Transverse colon (tissue), 4 donors: ENCODE measurements at regions not wholly inside any gene's neighbourhood (a gene's known extent, or its start where the extent isn't known, plus 50 kb on each side); places are given as distances from the start of the nearest gene placed in this dataset.

Experiments used
- DNase-seq: peaks from one replicate; pipeline ENCODE4 v3.0.0-alpha.2; 2019
- H3K27ac ChIP-seq, 4 donors: fragments of 200-600 bp; sonication (generic); 2 replicates each; pipeline ENCODE4 v1.5.1; 2016 to 2018; ENCODE audit warnings: inconsistent platforms in 4 of 4
- H3K27me3 ChIP-seq: fragments of 200-600 bp; sonication (generic); 2 replicates; pipeline ENCODE4 v1.5.1; 2017; ENCODE audit warnings: inconsistent platforms
- H3K36me3 ChIP-seq, 4 donors: fragments of 200-600 bp; sonication (generic); 2 replicates each; pipeline ENCODE4 v1.5.1; 2017 to 2019; ENCODE audit warnings: inconsistent platforms in 4 of 4
- H3K4me1 ChIP-seq, 4 donors: fragments of 200-600 bp; sonication (generic); 2 replicates each; pipeline ENCODE4 v1.5.1; 2017 to 2020; ENCODE audit warnings: inconsistent platforms in 4 of 4
- H3K4me3 ChIP-seq, 4 donors: fragments of 200-600 bp; sonication (generic); 1 replicate in 1 of 4; 2 replicates in 3 of 4; pipeline versions ENCODE4 v1.5.1 to v1.6.1; 2017 to 2019; ENCODE audit warnings: inconsistent platforms in 4 of 4
- H3K9me3 ChIP-seq, 2 donors: fragments of 200-600 bp; sonication (generic); 2 replicates each; pipeline ENCODE4 v1.5.1; 2017 to 2019; ENCODE audit warnings: inconsistent platforms in 2 of 2
- EP300 ChIP-seq: sonication (generic); formaldehyde crosslinking; IDR thresholded peaks from one replicate; pipeline ENCODE4 v1.6.1; 2017; ENCODE audit warnings: antibody characterized with exemption, low read depth
- POLR2A ChIP-seq: fragments of 450-650 bp; IDR thresholded peaks from one replicate; pipeline ENCODE4 v1.6.1; 2016; ENCODE audit warnings: antibody characterized with exemption, mild to moderate bottlenecking, moderate library complexity
- POLR2AphosphoS5 ChIP-seq, 3 donors: sonication (generic); formaldehyde crosslinking; IDR thresholded peaks; one replicate each; pipeline ENCODE4 v1.6.1; 2016; ENCODE audit warnings: antibody characterized with exemption in 3 of 3
- WGBS, 2 donors: methylation state at CpG; one replicate each; pipeline ENCODE4 v1.1.5; 2018; ENCODE audit warnings: low coverage in 1 of 2; 5-methylcytosine and 5-hydroxymethylcytosine counted together
- in situ Hi-C, 4 donors: fragments of 200-750 bp; cut with MboI; loops; one replicate each; pipeline versions ENCODE4 v1.15.0 to v1.15.1; 2017; ENCODE audit warnings: low sequenced_read_pairs in 3 of 4, low pct_ligation_motif_present in 1 of 4, low pct_unique_long_range_greater_than_20kb in 1 of 4
- intact Hi-C: fragments of 100-400 bp; cut with DNase I; formaldehyde crosslinking; loops from one replicate; pipeline ENCODE4 v1.15.1; 2023; ENCODE audit warnings: low total_unique reads
- TF ChIP-seq, protein P1 (sequence below), 5 experiments: fragments of 200-600 bp in 3 of 5; fragments of 450-650 bp in 2 of 5; sonication (generic) in 3 of 5; IDR thresholded peaks; 1 replicate in 2 of 5; 2 replicates in 3 of 5; pipeline ENCODE4 v1.5.1; 2016 to 2017; ENCODE audit warnings: antibody characterized with exemption in 5 of 5, inconsistent platforms in 3 of 5, mild to moderate bottlenecking in 2 of 5, moderate library complexity in 1 of 5

DNA sequence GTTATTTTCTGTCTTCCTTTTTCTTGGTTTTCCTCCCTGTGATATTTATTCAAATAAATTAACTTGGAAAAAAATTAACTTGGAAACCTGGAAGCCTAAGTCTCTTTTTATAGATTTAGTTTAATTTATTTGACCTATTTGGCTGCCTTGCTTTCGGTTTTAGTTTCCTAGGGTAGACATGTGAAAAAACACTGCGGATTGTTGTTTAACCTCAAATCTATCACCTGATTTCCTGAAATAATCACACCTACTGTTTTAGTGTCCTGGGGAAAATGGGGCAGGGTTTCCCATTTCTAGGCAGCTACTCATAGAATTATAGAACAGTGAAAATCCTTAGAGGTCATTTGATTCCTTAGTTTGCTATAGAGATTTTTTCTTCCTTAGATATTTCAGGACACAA lies 412.4 kb downstream of the PCDH17 start:
- Histone ChIP-seq H3K27ac (no peak overlapping the region), H3K36me3 (no peaks in the 10 kb centered on the region), H3K4me3 (no peak overlapping the region), H3K4me1 (no peaks in the 10 kb centered on the region), H3K27me3 (no peaks in the 10 kb centered on the region), H3K9me3 (no peaks in the 10 kb centered on the region)
- no peak for TF ChIP-seq POLR2A
- TF ChIP-seq POLR2AphosphoS5 (IDR thresholded peaks at IDR 0.05): no peak
- TF ChIP-seq EP300: no peak
- TF ChIP-seq, protein P1, sequence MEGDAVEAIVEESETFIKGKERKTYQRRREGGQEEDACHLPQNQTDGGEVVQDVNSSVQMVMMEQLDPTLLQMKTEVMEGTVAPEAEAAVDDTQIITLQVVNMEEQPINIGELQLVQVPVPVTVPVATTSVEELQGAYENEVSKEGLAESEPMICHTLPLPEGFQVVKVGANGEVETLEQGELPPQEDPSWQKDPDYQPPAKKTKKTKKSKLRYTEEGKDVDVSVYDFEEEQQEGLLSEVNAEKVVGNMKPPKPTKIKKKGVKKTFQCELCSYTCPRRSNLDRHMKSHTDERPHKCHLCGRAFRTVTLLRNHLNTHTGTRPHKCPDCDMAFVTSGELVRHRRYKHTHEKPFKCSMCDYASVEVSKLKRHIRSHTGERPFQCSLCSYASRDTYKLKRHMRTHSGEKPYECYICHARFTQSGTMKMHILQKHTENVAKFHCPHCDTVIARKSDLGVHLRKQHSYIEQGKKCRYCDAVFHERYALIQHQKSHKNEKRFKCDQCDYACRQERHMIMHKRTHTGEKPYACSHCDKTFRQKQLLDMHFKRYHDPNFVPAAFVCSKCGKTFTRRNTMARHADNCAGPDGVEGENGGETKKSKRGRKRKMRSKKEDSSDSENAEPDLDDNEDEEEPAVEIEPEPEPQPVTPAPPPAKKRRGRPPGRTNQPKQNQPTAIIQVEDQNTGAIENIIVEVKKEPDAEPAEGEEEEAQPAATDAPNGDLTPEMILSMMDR (IDR thresholded peaks at IDR 0.05): no peak
- WGBS, 2 donors: 60 to 73% methylated on average over 2 of the region's 2 CpGs
- in situ Hi-C loops (no loop called here), intact Hi-C loops (no loop called here)
- no peak for DNase-seq

DNA sequence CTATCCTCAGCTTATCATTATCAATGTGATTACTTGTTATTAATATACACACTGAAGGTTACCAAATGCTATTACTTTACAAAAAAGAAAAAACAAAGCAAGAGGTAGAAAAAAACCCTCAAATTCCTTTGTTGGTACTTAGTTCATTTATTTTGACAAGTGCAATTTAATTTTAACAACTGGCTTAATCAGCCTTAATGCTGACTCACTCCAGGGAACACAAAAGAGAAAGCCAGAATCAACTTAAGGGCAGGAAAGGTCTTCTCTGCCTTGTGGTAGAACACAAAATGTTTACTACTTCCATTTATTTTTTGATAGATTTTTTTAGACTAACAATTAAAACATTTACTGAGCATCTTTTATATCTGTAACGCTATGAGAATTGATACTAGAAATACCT lies 417.1 kb downstream of the PCDH17 start:
- intact Hi-C loops: no loop called here

DNA sequence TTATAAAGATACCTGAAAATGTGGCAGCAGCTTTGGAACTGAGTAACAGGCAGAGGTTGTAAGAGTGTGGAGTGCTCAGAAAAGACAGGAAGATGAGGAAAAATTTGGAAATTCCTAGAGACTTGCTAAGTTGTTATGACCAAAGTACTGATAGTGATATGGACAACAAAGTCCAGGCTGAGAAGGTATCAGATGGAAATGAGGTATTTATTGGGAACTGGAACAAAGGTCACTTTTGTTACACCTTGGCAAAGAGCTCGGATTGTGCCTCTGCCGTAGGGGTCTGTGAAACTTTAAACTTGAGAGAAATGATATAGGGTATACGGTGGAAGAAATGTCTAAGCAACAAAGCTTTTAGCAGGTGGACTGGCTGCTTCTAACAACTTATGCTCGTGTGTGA lies 419.9 kb downstream of the PCDH17 start:
- WGBS, 2 donors: 29 to 55% methylated on average over 4 of the region's 4 CpGs
- TF ChIP-seq EP300 (no peak), POLR2AphosphoS5 (IDR thresholded peaks at IDR 0.05) (no peak), POLR2A (no peak)
- TF ChIP-seq, protein P1 (IDR thresholded peaks at IDR 0.05): no peak
- intact Hi-C loops (no loop called here), in situ Hi-C loops (no loop called here)
- H3K36me3 ChIP-seq: no peaks in the 10 kb centered on the region
- no peaks in the 10 kb centered on the region for H3K9me3 ChIP-seq
- H3K4me3 ChIP-seq: no peak overlapping the region
- H3K4me1 ChIP-seq: no peaks in the 10 kb centered on the region
- H3K27ac ChIP-seq: no peak overlapping the region
- DNase-seq: no peak
- H3K27me3 ChIP-seq: no peaks in the 10 kb centered on the region

More for the DNA sequence above, 417.1 kb downstream of the PCDH17 start:
- Histone ChIP-seq H3K27me3 (no peaks in the 10 kb centered on the region), H3K27ac (no peak overlapping the region), H3K9me3 (no peaks in the 10 kb centered on the region), H3K4me1 (no peaks in the 10 kb centered on the region), H3K36me3 (no peaks in the 10 kb centered on the region), H3K4me3 (no peak overlapping the region)
- 79 to 98% methylated on average over 1 of the region's 1 CpG for WGBS, 2 donors
- TF ChIP-seq EP300 (no peak), POLR2AphosphoS5 (IDR thresholded peaks at IDR 0.05) (no peak), POLR2A (no peak)
- TF ChIP-seq, protein P1 (IDR thresholded peaks at IDR 0.05): no peak
- in situ Hi-C loops: no loop called here
- DNase-seq: no peak

DNA sequence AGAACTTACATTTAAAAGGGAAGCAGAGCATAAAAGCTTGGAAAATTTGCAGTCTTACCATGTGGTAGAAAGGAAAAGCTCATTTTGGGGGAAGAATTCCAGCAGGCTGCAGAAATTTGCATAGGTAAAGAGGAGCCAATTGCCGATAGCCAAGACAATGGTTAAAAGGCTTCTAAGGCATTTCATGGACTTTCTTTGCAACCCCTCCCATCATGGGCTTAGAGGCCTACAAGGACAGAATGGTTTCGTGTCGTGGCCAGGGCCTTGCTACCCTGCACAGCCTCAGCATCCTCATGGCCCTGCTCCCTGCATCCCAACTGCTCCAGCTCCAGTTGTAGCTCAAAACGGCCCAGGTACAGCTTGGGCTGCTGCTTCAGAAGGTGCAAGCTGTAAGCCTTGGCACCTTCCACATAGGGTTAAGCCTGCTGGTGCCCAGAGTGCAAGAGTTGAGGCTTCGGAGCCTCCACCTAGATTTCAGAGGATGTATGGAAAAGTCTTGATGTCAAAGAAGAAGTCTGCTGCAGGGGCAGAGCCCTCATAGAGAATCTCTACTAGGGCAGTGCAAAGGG lies 420.3 kb downstream of the PCDH17 start:
- in situ Hi-C loops: no loop called here
- Histone ChIP-seq H3K4me1 (no peaks in the 10 kb centered on the region), H3K27ac (no peak overlapping the region), H3K9me3 (no peaks in the 10 kb centered on the region), H3K4me3 (no peak overlapping the region), H3K36me3 (no peaks in the 10 kb centered on the region), H3K27me3 (no peaks in the 10 kb centered on the region)
- no peak for DNase-seq
- intact Hi-C loops: no loop called here
- TF ChIP-seq, protein P1 (IDR thresholded peaks at IDR 0.05): no peak
- TF ChIP-seq POLR2AphosphoS5 (IDR thresholded peaks at IDR 0.05) (no peak), EP300 (no peak), POLR2A (no peak)
- 65 to 100% methylated on average over 1 to 5 of the region's 5 CpGs for whole genome bisulfite sequencing, 2 donors
